ENCODE measurements at regions not wholly inside any gene's neighbourhood (a gene's known extent, or its start where the extent isn't known, plus 50 kb on each side); places are given as distances from the start of the nearest gene placed in this dataset.

DNA sequence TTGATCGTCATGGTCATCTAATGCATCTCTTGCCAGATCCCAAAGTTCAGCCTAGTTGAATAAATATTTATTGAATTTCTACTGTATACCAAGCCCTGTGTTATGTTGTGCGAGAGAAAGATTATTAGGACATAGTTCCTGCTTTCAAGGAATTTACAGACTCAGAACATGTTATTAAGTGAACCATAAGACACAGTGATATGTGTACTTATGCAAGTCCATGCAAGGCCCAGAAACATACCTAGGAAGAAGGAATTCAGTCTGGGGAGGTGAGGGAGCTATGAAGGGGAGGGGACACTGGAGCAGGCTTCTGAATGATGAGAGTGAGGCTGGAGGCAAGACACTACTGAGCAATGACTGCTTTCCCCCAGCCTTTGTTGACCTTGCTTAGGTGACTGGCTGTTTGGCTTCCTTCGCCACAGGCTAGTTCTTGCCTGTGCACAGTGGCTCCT is 81.4 kb downstream of the ACAA2 start:
- no peak overlapping the region for H3K4me3 Mint-ChIP-seq (ENCODE audit: unreplicated experiment)
- POLR2A ChIA-PET = interaction anchor here (1.0 to 1.5 kb wide), 2 partner anchors 102 to 169 kb away, joined by 4 to 6 read pairs; no protein-coding TSS in a partner anchor
- H3K9me3 Mint-ChIP-seq (ENCODE audit: unreplicated experiment) = no peaks in the 10 kb centered on the region
- H3K4me1 Mint-ChIP-seq (ENCODE audit: insufficient read depth, unreplicated experiment) = peaks cover 8% of the 10 kb centered on the region
- BruUV-seq (replicated peaks) = no TSS peak
- H3K27ac Mint-ChIP-seq (ENCODE audit: low read depth, unreplicated experiment) = no peak overlapping the region
- DNase-seq (ENCODE audit: unreplicated experiment) = no peak
- CTCF ChIA-PET = interaction anchor here (0.6 to 1.0 kb wide), 2 partner anchors 35 to 697 kb away, joined by 3 to 4 read pairs; no protein-coding TSS in a partner anchor
- no peaks in the 10 kb centered on the region for H3K27me3 Mint-ChIP-seq (ENCODE audit: insufficient read depth, unreplicated experiment)
- no peaks in the 10 kb centered on the region for H3K36me3 Mint-ChIP-seq (ENCODE audit: insufficient read depth, unreplicated experiment)
- TF ChIP-seq, protein P1, sequence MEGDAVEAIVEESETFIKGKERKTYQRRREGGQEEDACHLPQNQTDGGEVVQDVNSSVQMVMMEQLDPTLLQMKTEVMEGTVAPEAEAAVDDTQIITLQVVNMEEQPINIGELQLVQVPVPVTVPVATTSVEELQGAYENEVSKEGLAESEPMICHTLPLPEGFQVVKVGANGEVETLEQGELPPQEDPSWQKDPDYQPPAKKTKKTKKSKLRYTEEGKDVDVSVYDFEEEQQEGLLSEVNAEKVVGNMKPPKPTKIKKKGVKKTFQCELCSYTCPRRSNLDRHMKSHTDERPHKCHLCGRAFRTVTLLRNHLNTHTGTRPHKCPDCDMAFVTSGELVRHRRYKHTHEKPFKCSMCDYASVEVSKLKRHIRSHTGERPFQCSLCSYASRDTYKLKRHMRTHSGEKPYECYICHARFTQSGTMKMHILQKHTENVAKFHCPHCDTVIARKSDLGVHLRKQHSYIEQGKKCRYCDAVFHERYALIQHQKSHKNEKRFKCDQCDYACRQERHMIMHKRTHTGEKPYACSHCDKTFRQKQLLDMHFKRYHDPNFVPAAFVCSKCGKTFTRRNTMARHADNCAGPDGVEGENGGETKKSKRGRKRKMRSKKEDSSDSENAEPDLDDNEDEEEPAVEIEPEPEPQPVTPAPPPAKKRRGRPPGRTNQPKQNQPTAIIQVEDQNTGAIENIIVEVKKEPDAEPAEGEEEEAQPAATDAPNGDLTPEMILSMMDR (IDR thresholded peaks at IDR 0.05; ENCODE audit: unreplicated experiment) = no peak
- intact Hi-C loops (cut with micrococcal nuclease) = no loop called here

DNA sequence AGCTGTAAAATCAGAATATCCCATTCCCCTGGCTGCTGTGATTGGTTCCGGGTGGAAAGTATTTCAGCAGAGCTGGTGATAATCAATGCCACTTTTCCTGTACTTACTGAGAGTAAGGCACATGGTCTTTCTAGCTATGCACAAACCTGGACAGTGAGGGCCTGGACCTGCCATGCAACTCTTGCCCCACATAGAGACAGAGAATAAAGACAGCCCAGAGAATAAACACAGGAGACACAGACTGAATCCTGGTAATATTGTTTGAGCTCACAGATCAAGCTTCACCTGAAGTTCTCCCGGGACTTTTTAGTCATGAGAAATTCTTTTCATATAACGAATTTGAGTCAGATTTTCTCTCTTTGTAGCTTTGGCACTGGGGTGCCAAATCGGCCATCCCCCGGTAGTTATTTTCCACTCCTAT is 81.9 kb downstream of the ACAA2 start:
- no peak overlapping the region for H3K4me3 Mint-ChIP-seq (ENCODE audit: unreplicated experiment)
- BruUV-seq (replicated peaks) = no TSS peak
- DNase-seq (ENCODE audit: unreplicated experiment) = no peak

DNA sequence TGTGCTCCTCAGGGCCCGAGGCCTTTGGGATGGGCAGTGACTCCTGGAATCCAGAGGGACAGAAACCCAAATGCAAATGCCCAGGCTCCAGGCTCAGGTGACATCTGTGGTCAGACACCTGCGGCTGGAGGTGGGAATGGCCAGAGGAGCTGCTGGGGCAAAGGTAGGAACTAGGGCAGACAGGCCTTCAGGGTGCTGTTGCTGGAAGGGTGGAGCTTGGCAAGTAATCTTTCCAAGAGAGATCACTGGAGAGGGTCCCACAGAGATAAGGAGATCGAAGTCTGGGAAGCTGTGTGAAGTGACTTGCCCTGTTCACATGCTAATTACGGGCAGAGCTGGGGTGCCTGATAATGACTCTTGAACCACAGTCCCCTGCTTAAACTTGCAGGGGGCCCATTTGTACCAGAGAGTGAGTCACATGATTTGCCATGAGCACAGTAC is 82.4 kb downstream of the ACAA2 start:
- ChIA-PET CTCF (interaction anchor here (0.6 to 1.5 kb wide), 4 partner anchors 10 to 172 kb away, joined by 3 to 4 read pairs (median 4); no protein-coding TSS in a partner anchor), POLR2A (interaction anchor here (1.1 to 1.5 kb wide), 2 partner anchors 8 to 168 kb away, joined by 3 to 4 read pairs; no protein-coding TSS in a partner anchor)
- DNase-seq (ENCODE audit: unreplicated experiment) = no peak
- Mint-ChIP-seq H3K9me3 (ENCODE audit: unreplicated experiment) (no peaks in the 10 kb centered on the region), H3K36me3 (ENCODE audit: insufficient read depth, unreplicated experiment) (no peaks in the 10 kb centered on the region), H3K4me1 (ENCODE audit: insufficient read depth, unreplicated experiment) (peaks cover 8% of the 10 kb centered on the region), H3K4me3 (ENCODE audit: unreplicated experiment) (no peak overlapping the region), H3K27me3 (ENCODE audit: insufficient read depth, unreplicated experiment) (no peaks in the 10 kb centered on the region), H3K27ac (ENCODE audit: low read depth, unreplicated experiment) (no peak overlapping the region)
- TF ChIP-seq, protein P1 (IDR thresholded peaks at IDR 0.05; ENCODE audit: unreplicated experiment) = no peak
- intact Hi-C loops (cut with micrococcal nuclease) = no loop called here
- BruUV-seq (replicated peaks) = no TSS peak

More for the DNA sequence above, 81.9 kb downstream of the ACAA2 start:
- intact Hi-C loops (cut with micrococcal nuclease) = no loop called here
- Mint-ChIP-seq H3K4me1 (ENCODE audit: insufficient read depth, unreplicated experiment) (peaks cover 8% of the 10 kb centered on the region), H3K9me3 (ENCODE audit: unreplicated experiment) (no peaks in the 10 kb centered on the region), H3K27me3 (ENCODE audit: insufficient read depth, unreplicated experiment) (no peaks in the 10 kb centered on the region), H3K36me3 (ENCODE audit: insufficient read depth, unreplicated experiment) (no peaks in the 10 kb centered on the region), H3K27ac (ENCODE audit: low read depth, unreplicated experiment) (no peak overlapping the region)
- POLR2A ChIA-PET = interaction anchor here (1.1 to 1.5 kb wide), 2 partner anchors 9 to 168 kb away, joined by 3 to 4 read pairs; no protein-coding TSS in a partner anchor
- CTCF ChIA-PET = interaction anchor here (0.6 to 1.5 kb wide), 3 partner anchors 36 to 698 kb away, joined by 3 to 4 read pairs (median 4); no protein-coding TSS in a partner anchor
- TF ChIP-seq, protein P1 (IDR thresholded peaks at IDR 0.05; ENCODE audit: unreplicated experiment) = no peak

DNA sequence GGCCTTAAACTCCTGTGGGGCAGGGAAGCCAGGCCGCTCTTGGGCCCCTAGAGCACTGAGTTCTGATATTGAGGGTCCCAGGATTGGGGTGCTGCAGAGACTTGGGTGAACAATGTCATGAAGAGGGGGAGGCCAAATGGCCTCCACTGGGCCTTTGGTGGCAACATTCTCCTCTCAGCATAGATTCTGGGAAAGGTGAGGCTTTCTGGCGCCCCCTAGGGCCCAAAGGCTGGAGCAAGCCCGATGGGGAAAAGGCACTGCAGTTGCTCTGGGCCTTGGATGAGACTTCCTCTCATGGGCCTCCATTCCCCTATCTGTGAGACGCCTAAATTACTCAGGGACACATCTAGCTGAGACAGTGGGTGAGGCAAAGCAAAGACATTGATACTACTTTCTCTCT is 84.8 kb downstream of the ACAA2 start:
- peak; percentile 74 for DNase-seq (ENCODE audit: unreplicated experiment)
- ChIA-PET POLR2A (interaction anchor here (0.6 kb wide), 1 partner anchor 96 kb away, joined by 3 read pairs; no protein-coding TSS in a partner anchor), CTCF (interaction anchor here (0.6 to 1.3 kb wide), 4 partner anchors 20 to 279 kb away, joined by 3 to 5 read pairs (median 4); no protein-coding TSS in a partner anchor)
- no peak overlapping the region for H3K4me3 Mint-ChIP-seq (ENCODE audit: unreplicated experiment)
- no peaks in the 10 kb centered on the region for H3K27me3 Mint-ChIP-seq (ENCODE audit: insufficient read depth, unreplicated experiment)
- H3K4me1 Mint-ChIP-seq (ENCODE audit: insufficient read depth, unreplicated experiment) = peaks cover 8% of the 10 kb centered on the region
- TF ChIP-seq, protein P1 (IDR thresholded peaks at IDR 0.05; ENCODE audit: unreplicated experiment) = peak; percentile 64
- H3K27ac Mint-ChIP-seq (ENCODE audit: low read depth, unreplicated experiment) = no peak overlapping the region
- BruUV-seq (replicated peaks) = no TSS peak
- H3K9me3 Mint-ChIP-seq (ENCODE audit: unreplicated experiment) = no peaks in the 10 kb centered on the region
- intact Hi-C loops (cut with micrococcal nuclease) = loop anchor here (1.0 kb wide), 1 partner anchor 169 kb away; no protein-coding TSS in a partner anchor
- H3K36me3 Mint-ChIP-seq (ENCODE audit: insufficient read depth, unreplicated experiment) = no peaks in the 10 kb centered on the region

Measured in MCF 10A (cell line).